Choroid plexus epithelial cell (primary cell): ENCODE measurements at regions not wholly inside any gene's neighbourhood (a gene's known extent, or its start where the extent isn't known, plus 50 kb on each side); places are given as distances from the start of the nearest gene placed in this dataset.

ENCODE experiments used
- DNase-seq: peaks from one replicate; pipeline ENCODE4 v3.0.0-alpha.2; 2010; ENCODE audit warnings: low read depth
- H3K4me3 ChIP-seq: 2 replicates; pipeline ENCODE4 v1.5.1; 2011; ENCODE audit warnings: low read depth, mild to moderate bottlenecking, control low read depth, low read length, moderate library complexity
- CTCF ChIP-seq: conservative IDR thresholded peaks from 2 replicates; pipeline ENCODE4 v1.5.1; 2011; ENCODE audit warnings: low read depth, mild to moderate bottlenecking, control low read depth, inconsistent platforms, low read length, moderate library complexity

DNA sequence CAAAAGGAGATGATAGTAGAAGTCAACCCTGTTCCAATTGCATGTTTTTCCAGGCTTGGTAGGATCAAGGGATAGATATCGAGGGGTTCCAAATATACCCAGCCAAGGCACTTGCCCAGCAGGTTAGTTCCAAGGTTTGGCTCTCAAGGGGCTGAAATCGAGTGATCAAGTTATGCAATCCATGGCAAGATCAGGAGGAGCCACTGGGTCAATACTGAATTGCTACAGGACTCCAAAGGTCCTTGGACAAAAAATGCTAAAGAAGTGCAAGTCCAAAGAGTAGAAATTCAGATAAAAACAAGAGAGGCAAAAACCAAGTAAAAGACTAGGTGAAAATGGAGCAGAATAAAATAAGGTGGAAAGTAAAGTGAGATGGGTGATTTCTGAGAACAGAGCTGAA, 179.1 kb upstream of the RFX3 start:
- H3K4me3 ChIP-seq: no peak overlapping the region
- DNase-seq: no peak
- TF ChIP-seq CTCF: no peak

GRCh38 chr9:3700772-3701171, 175.0 kb upstream of the RFX3 start:
- DNase-seq: no peak
- H3K4me3 ChIP-seq: no peak overlapping the region
- TF ChIP-seq CTCF: no peak

DNA sequence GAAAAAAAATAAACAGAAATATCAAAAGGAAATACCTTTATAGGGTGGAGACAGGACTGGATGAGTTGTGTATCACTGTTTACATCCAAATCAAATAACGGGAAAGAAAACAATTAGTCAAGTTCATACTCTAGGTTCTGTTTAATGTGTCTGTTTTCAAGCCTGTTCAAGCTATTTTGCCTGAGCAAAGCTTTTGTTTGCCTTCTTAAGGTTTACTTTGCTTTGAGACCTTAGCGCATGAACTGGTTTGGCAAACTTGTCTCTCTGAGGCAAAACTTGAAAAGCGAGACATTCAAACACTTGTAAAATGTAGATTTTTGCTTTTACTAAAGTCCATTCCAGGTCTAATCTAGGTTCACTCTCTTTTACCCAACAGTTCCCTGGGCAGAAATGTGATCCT, 174.1 kb upstream of the RFX3 start:
- no peak for DNase-seq
- H3K4me3 ChIP-seq: no peak overlapping the region
- no peak for TF ChIP-seq CTCF

DNA sequence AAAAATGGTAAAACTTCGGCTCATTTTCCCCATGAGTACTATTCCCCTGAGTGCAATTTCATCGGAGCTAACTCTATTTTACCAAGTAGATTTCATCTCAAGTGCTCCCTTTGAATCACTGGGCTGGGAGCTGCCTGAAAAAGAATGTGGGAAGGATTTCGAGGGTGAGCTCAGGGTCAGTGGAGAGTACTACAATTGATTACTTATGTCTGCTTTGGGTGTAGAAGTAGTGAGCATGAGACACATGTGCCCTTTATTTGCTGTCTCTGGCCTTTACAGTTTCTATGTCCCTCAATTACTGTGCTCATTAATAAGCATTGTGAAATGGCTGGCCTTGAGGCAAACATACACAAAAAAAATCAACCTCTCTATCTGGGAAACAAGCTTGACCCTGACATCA, 172.7 kb upstream of the RFX3 start:
- DNase-seq: no peak
- no peak overlapping the region for H3K4me3 ChIP-seq
- TF ChIP-seq CTCF: no peak

DNA sequence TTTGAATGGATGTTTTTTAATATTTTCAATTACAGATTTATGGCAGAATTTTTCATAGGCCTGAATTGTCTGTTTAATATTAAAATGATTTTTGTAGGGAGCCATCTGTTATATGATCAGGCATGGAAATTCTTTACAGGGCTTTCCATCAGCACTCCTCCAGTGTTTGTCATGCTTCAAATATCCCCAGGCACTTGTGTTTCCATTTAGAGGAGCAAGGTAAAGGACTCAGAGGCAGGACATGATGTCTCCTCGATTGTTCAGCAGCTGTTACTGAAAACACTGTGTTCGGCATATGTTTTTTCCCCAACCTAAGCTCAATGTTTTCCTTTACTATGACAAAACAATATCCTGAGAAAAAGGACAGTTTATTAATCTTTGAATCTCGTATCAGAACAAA, 172.3 kb upstream of the RFX3 start:
- H3K4me3 ChIP-seq: no peak overlapping the region
- DNase-seq: no peak
- TF ChIP-seq CTCF: no peak

GRCh38 chr9:3696368-3696767, 170.6 kb upstream of the RFX3 start:
- DNase-seq: no peak
- no peak for TF ChIP-seq CTCF
- H3K4me3 ChIP-seq: no peak overlapping the region

- DNase-seq: no peak
- H3K4me3 ChIP-seq: no peak overlapping the region
- TF ChIP-seq CTCF: no peak
Observed at GRCh38 chr9:3692606-3693005, 166.8 kb upstream of the RFX3 start.
